ENCODE measurements at regions not wholly inside any gene's neighbourhood (a gene's known extent, or its start where the extent isn't known, plus 50 kb on each side); places are given as distances from the start of the nearest gene placed in this dataset.

DNA sequence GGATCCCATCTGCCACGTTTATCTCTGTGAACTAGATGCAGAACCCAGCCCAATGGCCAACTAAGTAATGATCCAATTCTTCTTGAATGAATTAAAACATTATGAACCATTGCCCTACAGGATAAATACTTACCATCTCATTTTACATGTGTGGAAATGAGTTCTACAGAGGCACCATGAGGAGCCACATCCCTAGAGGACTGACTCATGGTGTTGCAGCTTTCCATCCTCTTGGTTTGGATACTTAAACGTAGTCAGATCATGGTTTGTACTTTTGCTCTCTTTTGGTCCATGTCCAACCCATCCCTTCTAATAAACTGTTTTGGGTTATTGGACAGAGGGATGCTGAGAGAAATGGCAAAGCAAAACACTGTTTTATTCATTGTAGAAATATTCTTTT, 484.8 kb downstream of the EBF1 start:
- TF ChIP-seq POLR2A (IDR thresholded peaks at IDR 0.05) (no peak), POLR2AphosphoS5 (IDR thresholded peaks at IDR 0.05) (no peak), EP300 (IDR thresholded peaks at IDR 0.05) (no peak)
- TF ChIP-seq, protein P1, sequence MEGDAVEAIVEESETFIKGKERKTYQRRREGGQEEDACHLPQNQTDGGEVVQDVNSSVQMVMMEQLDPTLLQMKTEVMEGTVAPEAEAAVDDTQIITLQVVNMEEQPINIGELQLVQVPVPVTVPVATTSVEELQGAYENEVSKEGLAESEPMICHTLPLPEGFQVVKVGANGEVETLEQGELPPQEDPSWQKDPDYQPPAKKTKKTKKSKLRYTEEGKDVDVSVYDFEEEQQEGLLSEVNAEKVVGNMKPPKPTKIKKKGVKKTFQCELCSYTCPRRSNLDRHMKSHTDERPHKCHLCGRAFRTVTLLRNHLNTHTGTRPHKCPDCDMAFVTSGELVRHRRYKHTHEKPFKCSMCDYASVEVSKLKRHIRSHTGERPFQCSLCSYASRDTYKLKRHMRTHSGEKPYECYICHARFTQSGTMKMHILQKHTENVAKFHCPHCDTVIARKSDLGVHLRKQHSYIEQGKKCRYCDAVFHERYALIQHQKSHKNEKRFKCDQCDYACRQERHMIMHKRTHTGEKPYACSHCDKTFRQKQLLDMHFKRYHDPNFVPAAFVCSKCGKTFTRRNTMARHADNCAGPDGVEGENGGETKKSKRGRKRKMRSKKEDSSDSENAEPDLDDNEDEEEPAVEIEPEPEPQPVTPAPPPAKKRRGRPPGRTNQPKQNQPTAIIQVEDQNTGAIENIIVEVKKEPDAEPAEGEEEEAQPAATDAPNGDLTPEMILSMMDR (IDR thresholded peaks at IDR 0.05): no peak
